ENCODE measurements at regions not wholly inside any gene's neighbourhood (a gene's known extent, or its start where the extent isn't known, plus 50 kb on each side); places are given as distances from the start of the nearest gene placed in this dataset.

DNA sequence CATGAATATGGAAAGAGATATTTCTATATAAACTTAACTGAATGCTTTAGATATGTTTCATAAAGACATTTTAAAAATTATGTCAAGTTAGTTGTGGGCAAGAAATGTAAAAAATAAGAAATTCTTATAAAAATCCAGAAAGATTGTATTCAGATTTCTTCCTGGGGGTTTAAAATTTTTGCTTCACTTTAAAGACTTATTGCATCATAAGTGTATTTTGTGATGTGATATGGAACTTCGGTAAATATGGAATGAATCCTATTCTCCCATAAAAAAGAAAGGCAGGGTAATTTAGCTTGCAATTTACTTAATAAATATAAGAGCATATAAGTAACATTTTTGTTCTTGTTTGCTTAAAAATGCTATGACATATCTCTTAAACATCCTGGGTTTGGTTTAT lies 104.8 kb upstream of the CWC22 start:
- TF ChIP-seq, protein P1, sequence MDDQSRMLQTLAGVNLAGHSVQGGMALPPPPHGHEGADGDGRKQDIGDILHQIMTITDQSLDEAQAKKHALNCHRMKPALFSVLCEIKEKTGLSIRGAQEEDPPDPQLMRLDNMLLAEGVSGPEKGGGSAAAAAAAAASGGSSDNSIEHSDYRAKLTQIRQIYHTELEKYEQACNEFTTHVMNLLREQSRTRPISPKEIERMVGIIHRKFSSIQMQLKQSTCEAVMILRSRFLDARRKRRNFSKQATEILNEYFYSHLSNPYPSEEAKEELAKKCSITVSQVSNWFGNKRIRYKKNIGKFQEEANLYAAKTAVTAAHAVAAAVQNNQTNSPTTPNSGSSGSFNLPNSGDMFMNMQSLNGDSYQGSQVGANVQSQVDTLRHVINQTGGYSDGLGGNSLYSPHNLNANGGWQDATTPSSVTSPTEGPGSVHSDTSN (IDR thresholded peaks at IDR 0.05): no peak
- TF ChIP-seq CHD2 (IDR thresholded peaks at IDR 0.05; ENCODE audit: low read length, partially characterized antibody) (no peak), TEAD4 (IDR thresholded peaks at IDR 0.05; ENCODE audit: borderline replicate concordance, insufficient read depth) (no peak), YY1 (IDR thresholded peaks at IDR 0.05; ENCODE audit: low read depth) (no peak), SMC3 (IDR thresholded peaks at IDR 0.05; ENCODE audit: low read depth, low read length) (no peak), TAF1 (IDR thresholded peaks at IDR 0.05; ENCODE audit: borderline replicate concordance, low read depth, low read length) (no peak), EP300 (IDR thresholded peaks at IDR 0.05; ENCODE audit: borderline replicate concordance in 1 of 2, low read depth in 1 of 2, low read length in 1 of 2) (no peak), EZH2phosphoT487 (IDR thresholded peaks at IDR 0.05; ENCODE audit: borderline replicate concordance, low read depth) (no peak), NFIC (IDR thresholded peaks at IDR 0.05; ENCODE audit: borderline replicate concordance) (no peak), NRF1 (IDR thresholded peaks at IDR 0.05; ENCODE audit: low read depth, low read length) (no peak), GABPA (IDR thresholded peaks at IDR 0.05; ENCODE audit: low read depth) (no peak), MXI1 (IDR thresholded peaks at IDR 0.05; ENCODE audit: low read depth, low read length) (no peak), RFX5 (IDR thresholded peaks at IDR 0.05; ENCODE audit: low read length) (no peak)
- TF ChIP-seq, protein P2, sequence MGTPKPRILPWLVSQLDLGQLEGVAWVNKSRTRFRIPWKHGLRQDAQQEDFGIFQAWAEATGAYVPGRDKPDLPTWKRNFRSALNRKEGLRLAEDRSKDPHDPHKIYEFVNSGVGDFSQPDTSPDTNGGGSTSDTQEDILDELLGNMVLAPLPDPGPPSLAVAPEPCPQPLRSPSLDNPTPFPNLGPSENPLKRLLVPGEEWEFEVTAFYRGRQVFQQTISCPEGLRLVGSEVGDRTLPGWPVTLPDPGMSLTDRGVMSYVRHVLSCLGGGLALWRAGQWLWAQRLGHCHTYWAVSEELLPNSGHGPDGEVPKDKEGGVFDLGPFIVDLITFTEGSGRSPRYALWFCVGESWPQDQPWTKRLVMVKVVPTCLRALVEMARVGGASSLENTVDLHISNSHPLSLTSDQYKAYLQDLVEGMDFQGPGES (IDR thresholded peaks at IDR 0.05; ENCODE audit: low read depth, low read length): no peak
- TF ChIP-seq, protein P3, sequence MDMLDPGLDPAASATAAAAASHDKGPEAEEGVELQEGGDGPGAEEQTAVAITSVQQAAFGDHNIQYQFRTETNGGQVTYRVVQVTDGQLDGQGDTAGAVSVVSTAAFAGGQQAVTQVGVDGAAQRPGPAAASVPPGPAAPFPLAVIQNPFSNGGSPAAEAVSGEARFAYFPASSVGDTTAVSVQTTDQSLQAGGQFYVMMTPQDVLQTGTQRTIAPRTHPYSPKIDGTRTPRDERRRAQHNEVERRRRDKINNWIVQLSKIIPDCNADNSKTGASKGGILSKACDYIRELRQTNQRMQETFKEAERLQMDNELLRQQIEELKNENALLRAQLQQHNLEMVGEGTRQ (IDR thresholded peaks at IDR 0.05; ENCODE audit: borderline replicate concordance, low read depth, low read length): no peak
- 71% methylated on average over 1 of the region's 1 CpG for WGBS (ENCODE audit: low lambda C conversion rate)
- DNase-seq: no peak
- no peaks in the 10 kb centered on the region for H4K20me1 ChIP-seq (ENCODE audit: insufficient read depth)
- H3K79me2 ChIP-seq (ENCODE audit: insufficient read depth): no peaks in the 10 kb centered on the region
- H3K9ac ChIP-seq: no peak overlapping the region
- H3K4me1 ChIP-seq (ENCODE audit: control insufficient read depth in 1 of 2, insufficient read depth in 2 of 2, low read depth in 1 of 2, low read length in 1 of 2): no peaks in the 10 kb centered on the region
- H3F3A ChIP-seq (replicated peaks; ENCODE audit: insufficient read depth): no peaks in the 10 kb centered on the region
- no peak overlapping the region for H3K4me2 ChIP-seq
- no peak overlapping the region for H3K4me3 ChIP-seq (ENCODE audit: low read depth in 2 of 2, low read length in 1 of 2)
- POLR2A ChIA-PET: no interaction called here
- no peaks in the 10 kb centered on the region for H3K9me3 ChIP-seq
- no peak overlapping the region for H2AFZ ChIP-seq (ENCODE audit: low read depth)
- H3K9me2 ChIP-seq: no peaks in the 10 kb centered on the region
- H3K27me3 ChIP-seq (ENCODE audit: insufficient read depth): no peaks in the 10 kb centered on the region
- no peaks in the 10 kb centered on the region for H3K36me3 ChIP-seq (replicated peaks in 1 of 2; ENCODE audit: control insufficient read depth in 1 of 2, insufficient read depth in 2 of 2, low read length in 1 of 2)
- H3K27ac ChIP-seq (ENCODE audit: low read depth in 2 of 2, low read length in 1 of 2): no peak overlapping the region
- CTCF ChIA-PET: interaction anchor here (0.9 to 1.2 kb wide), 2 partner anchors 12 to 14 kb away, joined by 3 to 5 read pairs; no protein-coding TSS in a partner anchor

DNA sequence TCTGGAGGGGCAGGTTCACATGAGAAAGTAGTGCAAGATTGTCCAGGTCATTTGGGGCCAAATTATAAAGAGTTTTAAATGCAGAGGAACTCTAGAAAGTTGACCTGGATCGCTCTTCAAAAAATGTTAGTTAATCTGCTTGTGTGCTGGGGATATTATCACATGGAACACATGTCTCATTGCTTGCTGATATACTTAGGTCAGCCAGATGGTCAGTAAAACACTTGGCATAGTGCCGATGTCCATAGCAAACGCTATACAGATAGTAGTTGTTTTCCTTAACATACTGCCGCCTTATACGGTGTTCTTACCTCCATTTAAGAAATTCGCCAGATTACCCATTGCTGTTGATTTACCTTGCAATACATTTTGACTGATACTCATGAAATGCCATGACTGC lies 103.4 kb upstream of the CWC22 start:
- no peaks in the 10 kb centered on the region for H3K4me1 ChIP-seq (ENCODE audit: control insufficient read depth in 1 of 2, insufficient read depth in 2 of 2, low read depth in 1 of 2, low read length in 1 of 2)
- no peaks in the 10 kb centered on the region for H3F3A ChIP-seq (replicated peaks; ENCODE audit: insufficient read depth)
- no peak overlapping the region for H3K4me3 ChIP-seq (ENCODE audit: low read depth in 2 of 2, low read length in 1 of 2)
- no peak overlapping the region for H3K9ac ChIP-seq
- 81% methylated on average over 6 of the region's 6 CpGs for WGBS (ENCODE audit: low lambda C conversion rate)
- TF ChIP-seq, protein P4, sequence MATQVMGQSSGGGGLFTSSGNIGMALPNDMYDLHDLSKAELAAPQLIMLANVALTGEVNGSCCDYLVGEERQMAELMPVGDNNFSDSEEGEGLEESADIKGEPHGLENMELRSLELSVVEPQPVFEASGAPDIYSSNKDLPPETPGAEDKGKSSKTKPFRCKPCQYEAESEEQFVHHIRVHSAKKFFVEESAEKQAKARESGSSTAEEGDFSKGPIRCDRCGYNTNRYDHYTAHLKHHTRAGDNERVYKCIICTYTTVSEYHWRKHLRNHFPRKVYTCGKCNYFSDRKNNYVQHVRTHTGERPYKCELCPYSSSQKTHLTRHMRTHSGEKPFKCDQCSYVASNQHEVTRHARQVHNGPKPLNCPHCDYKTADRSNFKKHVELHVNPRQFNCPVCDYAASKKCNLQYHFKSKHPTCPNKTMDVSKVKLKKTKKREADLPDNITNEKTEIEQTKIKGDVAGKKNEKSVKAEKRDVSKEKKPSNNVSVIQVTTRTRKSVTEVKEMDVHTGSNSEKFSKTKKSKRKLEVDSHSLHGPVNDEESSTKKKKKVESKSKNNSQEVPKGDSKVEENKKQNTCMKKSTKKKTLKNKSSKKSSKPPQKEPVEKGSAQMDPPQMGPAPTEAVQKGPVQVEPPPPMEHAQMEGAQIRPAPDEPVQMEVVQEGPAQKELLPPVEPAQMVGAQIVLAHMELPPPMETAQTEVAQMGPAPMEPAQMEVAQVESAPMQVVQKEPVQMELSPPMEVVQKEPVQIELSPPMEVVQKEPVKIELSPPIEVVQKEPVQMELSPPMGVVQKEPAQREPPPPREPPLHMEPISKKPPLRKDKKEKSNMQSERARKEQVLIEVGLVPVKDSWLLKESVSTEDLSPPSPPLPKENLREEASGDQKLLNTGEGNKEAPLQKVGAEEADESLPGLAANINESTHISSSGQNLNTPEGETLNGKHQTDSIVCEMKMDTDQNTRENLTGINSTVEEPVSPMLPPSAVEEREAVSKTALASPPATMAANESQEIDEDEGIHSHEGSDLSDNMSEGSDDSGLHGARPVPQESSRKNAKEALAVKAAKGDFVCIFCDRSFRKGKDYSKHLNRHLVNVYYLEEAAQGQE (IDR thresholded peaks at IDR 0.05; ENCODE audit: low read depth, low read length): no peak
- TF ChIP-seq, protein P5, sequence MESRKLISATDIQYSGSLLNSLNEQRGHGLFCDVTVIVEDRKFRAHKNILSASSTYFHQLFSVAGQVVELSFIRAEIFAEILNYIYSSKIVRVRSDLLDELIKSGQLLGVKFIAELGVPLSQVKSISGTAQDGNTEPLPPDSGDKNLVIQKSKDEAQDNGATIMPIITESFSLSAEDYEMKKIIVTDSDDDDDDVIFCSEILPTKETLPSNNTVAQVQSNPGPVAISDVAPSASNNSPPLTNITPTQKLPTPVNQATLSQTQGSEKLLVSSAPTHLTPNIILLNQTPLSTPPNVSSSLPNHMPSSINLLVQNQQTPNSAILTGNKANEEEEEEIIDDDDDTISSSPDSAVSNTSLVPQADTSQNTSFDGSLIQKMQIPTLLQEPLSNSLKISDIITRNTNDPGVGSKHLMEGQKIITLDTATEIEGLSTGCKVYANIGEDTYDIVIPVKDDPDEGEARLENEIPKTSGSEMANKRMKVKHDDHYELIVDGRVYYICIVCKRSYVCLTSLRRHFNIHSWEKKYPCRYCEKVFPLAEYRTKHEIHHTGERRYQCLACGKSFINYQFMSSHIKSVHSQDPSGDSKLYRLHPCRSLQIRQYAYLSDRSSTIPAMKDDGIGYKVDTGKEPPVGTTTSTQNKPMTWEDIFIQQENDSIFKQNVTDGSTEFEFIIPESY (IDR thresholded peaks at IDR 0.05; ENCODE audit: borderline replicate concordance, low read depth): no peak
- H4K20me1 ChIP-seq (ENCODE audit: insufficient read depth): no peaks in the 10 kb centered on the region
- no peaks in the 10 kb centered on the region for H3K79me2 ChIP-seq (ENCODE audit: insufficient read depth)
- no peak overlapping the region for H3K27ac ChIP-seq (ENCODE audit: low read depth in 2 of 2, low read length in 1 of 2)
- no peak overlapping the region for H2AFZ ChIP-seq (ENCODE audit: low read depth)
- ChIA-PET CTCF (interaction anchor here (1.2 kb wide), 1 partner anchor 13 kb away, joined by 5 read pairs; no protein-coding TSS in a partner anchor), POLR2A (no interaction called here)
- no peak overlapping the region for H3K4me2 ChIP-seq
- H3K36me3 ChIP-seq (replicated peaks in 1 of 2; ENCODE audit: control insufficient read depth in 1 of 2, insufficient read depth in 2 of 2, low read length in 1 of 2): no peaks in the 10 kb centered on the region
- H3K27me3 ChIP-seq (ENCODE audit: insufficient read depth): no peaks in the 10 kb centered on the region
- no peaks in the 10 kb centered on the region for H3K9me3 ChIP-seq
- no peaks in the 10 kb centered on the region for H3K9me2 ChIP-seq
- DNase-seq: no peak

Measured in SK-N-SH (cell line).